ENCODE measurements at regions not wholly inside any gene's neighbourhood (a gene's known extent, or its start where the extent isn't known, plus 50 kb on each side); places are given as distances from the start of the nearest gene placed in this dataset.
"Not testable (repeated sequence)": the region's sequence is repeated elsewhere in the genome, so short reads cannot be mapped to it uniquely, and the experiment has no call there.

DNA sequence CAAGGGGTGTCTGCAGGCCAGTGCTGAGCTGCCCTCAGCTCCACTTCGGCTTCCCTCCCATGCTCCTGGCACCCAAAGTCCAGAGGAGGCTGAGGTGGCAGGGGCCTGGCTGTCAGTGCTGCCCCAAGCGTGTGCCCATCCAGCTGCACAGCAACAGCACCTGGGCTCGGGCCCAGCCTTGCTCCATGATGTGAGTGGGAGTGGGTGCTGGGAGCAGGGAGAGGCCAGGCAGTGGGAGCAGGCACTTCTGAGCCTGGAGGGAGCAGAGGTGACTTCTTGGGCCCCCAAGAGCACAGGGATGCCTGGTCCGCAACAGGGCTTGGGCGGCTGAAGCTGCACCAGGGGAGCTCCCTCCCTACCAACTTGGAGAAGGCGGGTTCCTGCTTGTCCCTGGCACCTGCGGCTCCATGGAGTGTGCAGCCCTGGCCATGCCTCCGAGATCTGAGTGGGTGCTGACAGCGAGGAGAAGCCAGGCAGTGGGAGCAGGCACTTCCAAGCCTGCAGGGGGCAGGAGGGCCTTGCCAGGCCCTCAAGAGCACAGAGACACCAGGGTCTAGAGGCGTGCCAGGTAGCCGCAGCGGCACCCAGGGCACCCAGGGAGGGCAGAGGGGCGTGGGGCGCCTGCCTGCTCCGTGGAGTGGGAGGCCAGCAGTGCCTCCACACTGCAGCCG is 366.7 kb upstream of the SGO1 start:
- Histone ChIP-seq H3K9me2 (ENCODE audit: insufficient read depth) (no peaks in the 10 kb centered on the region), H3K4me3 (no peak overlapping the region), H3K4me2 (no peak overlapping the region), H3K4me1 (ENCODE audit: insufficient read depth) (peaks cover 3% of the 10 kb centered on the region; the same call in 1 of the 2 replicates), H3K79me2 (replicated peaks; ENCODE audit: insufficient read depth) (no peaks in the 10 kb centered on the region), H3F3A (replicated peaks; ENCODE audit: low read depth) (no peaks in the 10 kb centered on the region), H3K27me3 (ENCODE audit: insufficient read depth) (no peaks in the 10 kb centered on the region), H3K27ac (ENCODE audit: low read depth) (no peak overlapping the region), H4K20me1 (replicated peaks; ENCODE audit: insufficient read depth) (no peaks in the 10 kb centered on the region), H3K36me3 (ENCODE audit: insufficient read depth) (no peaks in the 10 kb centered on the region), H2AFZ (no peak overlapping the region)
- no peak for TF ChIP-seq STAT1 (IDR thresholded peaks at IDR 0.05; ENCODE audit: unreplicated experiment)
- TF ChIP-seq EZH2phosphoT487 (IDR thresholded peaks at IDR 0.05; ENCODE audit: unreplicated experiment) = no peak
- TF ChIP-seq, protein P1, sequence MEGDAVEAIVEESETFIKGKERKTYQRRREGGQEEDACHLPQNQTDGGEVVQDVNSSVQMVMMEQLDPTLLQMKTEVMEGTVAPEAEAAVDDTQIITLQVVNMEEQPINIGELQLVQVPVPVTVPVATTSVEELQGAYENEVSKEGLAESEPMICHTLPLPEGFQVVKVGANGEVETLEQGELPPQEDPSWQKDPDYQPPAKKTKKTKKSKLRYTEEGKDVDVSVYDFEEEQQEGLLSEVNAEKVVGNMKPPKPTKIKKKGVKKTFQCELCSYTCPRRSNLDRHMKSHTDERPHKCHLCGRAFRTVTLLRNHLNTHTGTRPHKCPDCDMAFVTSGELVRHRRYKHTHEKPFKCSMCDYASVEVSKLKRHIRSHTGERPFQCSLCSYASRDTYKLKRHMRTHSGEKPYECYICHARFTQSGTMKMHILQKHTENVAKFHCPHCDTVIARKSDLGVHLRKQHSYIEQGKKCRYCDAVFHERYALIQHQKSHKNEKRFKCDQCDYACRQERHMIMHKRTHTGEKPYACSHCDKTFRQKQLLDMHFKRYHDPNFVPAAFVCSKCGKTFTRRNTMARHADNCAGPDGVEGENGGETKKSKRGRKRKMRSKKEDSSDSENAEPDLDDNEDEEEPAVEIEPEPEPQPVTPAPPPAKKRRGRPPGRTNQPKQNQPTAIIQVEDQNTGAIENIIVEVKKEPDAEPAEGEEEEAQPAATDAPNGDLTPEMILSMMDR (conservative IDR thresholded peaks at IDR 0.05; ENCODE audit: low read depth in 2 of 2) = peak in 1 of 2 experiments; percentile 39; a peak in 2 of 4 replicates
- DNase-seq (ENCODE audit: low spot score) = no peak
- Mint-ChIP-seq H3K27ac (no peak overlapping the region), H3K4me1 (no peaks in the 10 kb centered on the region), H3K4me3 (no peak overlapping the region), H3K27me3 (ENCODE audit: insufficient read depth, low read depth, poor library complexity) (peaks cover 5% of the 10 kb centered on the region), H3K36me3 (ENCODE audit: low read depth) (peaks cover 7% of the 10 kb centered on the region), H3K9me3 (peaks cover 10% of the 10 kb centered on the region; the same call in 2 of the 3 replicates)
- ATAC-seq = peak; percentile 35; the same call in 2 of the 3 replicates

DNA sequence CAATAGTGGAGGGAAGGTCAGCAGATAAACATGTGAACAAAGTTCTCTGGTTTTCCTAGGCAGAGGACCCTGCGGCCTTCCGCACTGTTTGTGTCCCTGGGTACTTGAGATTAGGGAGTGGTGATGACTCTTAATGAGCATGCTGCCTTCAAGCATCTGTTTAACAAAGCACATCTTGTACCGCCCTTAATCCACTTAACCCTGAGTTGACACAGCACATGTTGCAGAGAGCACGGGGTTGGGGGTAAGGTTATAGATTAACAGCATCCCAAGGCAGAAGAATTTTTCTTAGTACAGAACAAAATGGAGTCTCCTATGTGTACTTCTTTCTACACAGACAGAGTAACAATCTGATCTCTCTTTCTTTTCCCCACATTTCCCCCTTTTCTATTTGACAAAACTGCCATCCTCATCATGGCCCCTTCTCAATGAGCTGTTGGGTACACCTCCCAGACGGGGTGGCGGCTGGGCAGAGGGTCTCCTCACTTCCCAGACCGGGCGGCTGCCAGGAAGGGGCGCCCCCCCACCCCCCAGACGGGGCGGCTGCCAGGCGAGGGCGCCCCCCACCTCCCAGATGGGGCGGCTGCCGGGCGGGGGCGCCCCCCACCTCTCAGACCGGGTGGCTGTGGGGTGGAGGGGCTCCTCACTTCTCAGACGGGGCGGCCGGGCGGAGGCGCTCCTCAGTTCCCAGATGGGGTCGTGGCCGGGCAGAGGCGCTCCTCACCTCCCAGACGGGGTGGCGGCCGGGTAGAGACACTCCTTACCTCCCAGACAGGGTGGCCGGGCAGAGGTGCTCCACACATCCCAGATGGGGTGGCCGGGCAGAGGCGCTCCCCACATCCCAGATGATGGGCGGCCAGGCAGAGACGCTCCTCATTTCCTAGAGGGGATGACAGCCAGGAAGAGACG is 361.6 kb upstream of the SGO1 start:
- not testable (repeated sequence) for H3K27ac ChIP-seq (ENCODE audit: low read depth); H3K27me3 Mint-ChIP-seq (ENCODE audit: insufficient read depth, low read depth, poor library complexity); H3K27ac Mint-ChIP-seq; H3K4me1 ChIP-seq (ENCODE audit: insufficient read depth); ATAC-seq; H4K20me1 ChIP-seq (replicated peaks; ENCODE audit: insufficient read depth); H3K9me2 ChIP-seq (ENCODE audit: insufficient read depth); H2AFZ ChIP-seq; H3K36me3 ChIP-seq (ENCODE audit: insufficient read depth); DNase-seq (ENCODE audit: low spot score); H3K79me2 ChIP-seq (replicated peaks; ENCODE audit: insufficient read depth); H3F3A ChIP-seq (replicated peaks; ENCODE audit: low read depth); H3K4me3 Mint-ChIP-seq; H3K4me2 ChIP-seq; H3K4me1 Mint-ChIP-seq; H3K4me3 ChIP-seq; H3K27me3 ChIP-seq (ENCODE audit: insufficient read depth)
- peaks cover 14% of the 10 kb centered on the region for H3K36me3 Mint-ChIP-seq (ENCODE audit: low read depth)
- H3K9me3 Mint-ChIP-seq = peaks cover 23% of the 10 kb centered on the region

DNA sequence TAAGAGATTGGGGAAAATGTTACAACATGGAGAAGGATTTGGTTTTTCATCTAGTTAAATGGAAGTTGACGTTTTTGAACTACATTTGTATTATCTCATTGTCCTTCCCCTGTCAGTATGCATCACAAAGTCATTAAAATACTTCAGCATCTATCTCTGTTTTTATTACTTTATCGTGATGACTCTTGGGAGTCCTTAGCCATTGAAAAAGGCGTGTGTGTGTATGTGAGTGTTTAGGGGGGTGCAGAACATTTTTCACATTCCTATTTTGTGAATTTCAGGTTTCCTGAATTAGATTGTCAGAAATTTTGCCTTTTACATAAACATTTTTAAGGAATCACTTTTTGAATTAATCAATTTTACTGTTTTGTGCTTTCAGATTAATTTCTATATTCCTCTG is 360.6 kb upstream of the SGO1 start:
- H3K4me1 Mint-ChIP-seq = no peaks in the 10 kb centered on the region
- Histone ChIP-seq H3K79me2 (replicated peaks; ENCODE audit: insufficient read depth) (no peaks in the 10 kb centered on the region), H3F3A (replicated peaks; ENCODE audit: low read depth) (no peaks in the 10 kb centered on the region), H3K4me2 (no peak overlapping the region), H3K27ac (ENCODE audit: low read depth) (no peak overlapping the region), H3K9me2 (ENCODE audit: insufficient read depth) (no peaks in the 10 kb centered on the region), H3K27me3 (ENCODE audit: insufficient read depth) (no peaks in the 10 kb centered on the region), H2AFZ (no peak overlapping the region), H3K4me3 (no peak overlapping the region), H4K20me1 (replicated peaks; ENCODE audit: insufficient read depth) (no peaks in the 10 kb centered on the region), H3K36me3 (ENCODE audit: insufficient read depth) (no peaks in the 10 kb centered on the region), H3K4me1 (ENCODE audit: insufficient read depth) (no peaks in the 10 kb centered on the region)
- H3K36me3 Mint-ChIP-seq (ENCODE audit: low read depth) = peaks cover 14% of the 10 kb centered on the region
- no peak overlapping the region for H3K27ac Mint-ChIP-seq
- no peak for ATAC-seq
- peaks cover 5% of the 10 kb centered on the region for H3K27me3 Mint-ChIP-seq (ENCODE audit: insufficient read depth, low read depth, poor library complexity)
- no peak for DNase-seq (ENCODE audit: low spot score)
- H3K4me3 Mint-ChIP-seq = no peak overlapping the region
- peaks cover 23% of the 10 kb centered on the region for H3K9me3 Mint-ChIP-seq
- TF ChIP-seq ZNF114 (CRISPR knock-in tag; IDR thresholded peaks at IDR 0.05) (no peak), ZNF331 (CRISPR knock-in tag; IDR thresholded peaks at IDR 0.05; ENCODE audit: low read depth) (no peak), JUNB (IDR thresholded peaks at IDR 0.05; ENCODE audit: unreplicated experiment) (no peak), NANOG (IDR thresholded peaks at IDR 0.05; ENCODE audit: borderline replicate concordance) (no peak), EZH2 (IDR thresholded peaks at IDR 0.05; ENCODE audit: low read depth, unreplicated experiment) (no peak)
- TF ChIP-seq, protein P2, sequence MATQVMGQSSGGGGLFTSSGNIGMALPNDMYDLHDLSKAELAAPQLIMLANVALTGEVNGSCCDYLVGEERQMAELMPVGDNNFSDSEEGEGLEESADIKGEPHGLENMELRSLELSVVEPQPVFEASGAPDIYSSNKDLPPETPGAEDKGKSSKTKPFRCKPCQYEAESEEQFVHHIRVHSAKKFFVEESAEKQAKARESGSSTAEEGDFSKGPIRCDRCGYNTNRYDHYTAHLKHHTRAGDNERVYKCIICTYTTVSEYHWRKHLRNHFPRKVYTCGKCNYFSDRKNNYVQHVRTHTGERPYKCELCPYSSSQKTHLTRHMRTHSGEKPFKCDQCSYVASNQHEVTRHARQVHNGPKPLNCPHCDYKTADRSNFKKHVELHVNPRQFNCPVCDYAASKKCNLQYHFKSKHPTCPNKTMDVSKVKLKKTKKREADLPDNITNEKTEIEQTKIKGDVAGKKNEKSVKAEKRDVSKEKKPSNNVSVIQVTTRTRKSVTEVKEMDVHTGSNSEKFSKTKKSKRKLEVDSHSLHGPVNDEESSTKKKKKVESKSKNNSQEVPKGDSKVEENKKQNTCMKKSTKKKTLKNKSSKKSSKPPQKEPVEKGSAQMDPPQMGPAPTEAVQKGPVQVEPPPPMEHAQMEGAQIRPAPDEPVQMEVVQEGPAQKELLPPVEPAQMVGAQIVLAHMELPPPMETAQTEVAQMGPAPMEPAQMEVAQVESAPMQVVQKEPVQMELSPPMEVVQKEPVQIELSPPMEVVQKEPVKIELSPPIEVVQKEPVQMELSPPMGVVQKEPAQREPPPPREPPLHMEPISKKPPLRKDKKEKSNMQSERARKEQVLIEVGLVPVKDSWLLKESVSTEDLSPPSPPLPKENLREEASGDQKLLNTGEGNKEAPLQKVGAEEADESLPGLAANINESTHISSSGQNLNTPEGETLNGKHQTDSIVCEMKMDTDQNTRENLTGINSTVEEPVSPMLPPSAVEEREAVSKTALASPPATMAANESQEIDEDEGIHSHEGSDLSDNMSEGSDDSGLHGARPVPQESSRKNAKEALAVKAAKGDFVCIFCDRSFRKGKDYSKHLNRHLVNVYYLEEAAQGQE (IDR thresholded peaks at IDR 0.05; ENCODE audit: unreplicated experiment) = no peak
- TF ChIP-seq, protein P3, sequence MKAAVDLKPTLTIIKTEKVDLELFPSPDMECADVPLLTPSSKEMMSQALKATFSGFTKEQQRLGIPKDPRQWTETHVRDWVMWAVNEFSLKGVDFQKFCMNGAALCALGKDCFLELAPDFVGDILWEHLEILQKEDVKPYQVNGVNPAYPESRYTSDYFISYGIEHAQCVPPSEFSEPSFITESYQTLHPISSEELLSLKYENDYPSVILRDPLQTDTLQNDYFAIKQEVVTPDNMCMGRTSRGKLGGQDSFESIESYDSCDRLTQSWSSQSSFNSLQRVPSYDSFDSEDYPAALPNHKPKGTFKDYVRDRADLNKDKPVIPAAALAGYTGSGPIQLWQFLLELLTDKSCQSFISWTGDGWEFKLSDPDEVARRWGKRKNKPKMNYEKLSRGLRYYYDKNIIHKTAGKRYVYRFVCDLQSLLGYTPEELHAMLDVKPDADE (IDR thresholded peaks at IDR 0.05) = no peak
